ENCODE measurements at regions not wholly inside any gene's neighbourhood (a gene's known extent, or its start where the extent isn't known, plus 50 kb on each side); places are given as distances from the start of the nearest gene placed in this dataset.

DNA sequence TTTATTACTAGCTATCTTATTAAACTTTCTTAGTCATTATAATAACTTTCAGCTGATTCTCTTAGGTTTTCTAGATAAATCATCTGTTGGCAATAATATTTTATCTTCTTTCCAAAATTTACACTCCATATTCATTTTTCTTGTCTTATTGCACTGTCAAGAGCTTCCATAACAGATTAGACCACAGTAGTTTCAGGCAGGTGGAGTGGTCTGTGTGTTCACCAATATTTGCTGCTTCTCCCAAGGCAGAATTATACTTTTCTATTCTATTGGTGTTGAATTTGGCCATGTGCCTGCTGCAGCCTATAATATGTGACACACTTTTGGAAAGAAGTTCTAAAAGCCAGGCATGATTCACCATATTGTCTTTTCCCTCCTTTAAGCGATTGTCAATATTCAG is 422.8 kb downstream of the GATA3 start:
- TF ChIP-seq CTCF (optimal IDR thresholded peaks at IDR 0.05 in 1 of 3, IDR thresholded peaks at IDR 0.05 in 1 of 3, conservative IDR thresholded peaks at IDR 0.05 in 1 of 3; ENCODE audit: extremely low read depth in 1 of 3, insufficient read depth in 2 of 3, low read length in 3 of 3) (no peak), EZH2 (IDR thresholded peaks at IDR 0.05; ENCODE audit: low read length) (no peak)
